Keratinocyte (primary cell): ENCODE measurements at regions not wholly inside any gene's neighbourhood (a gene's known extent, or its start where the extent isn't known, plus 50 kb on each side); places are given as distances from the start of the nearest gene placed in this dataset.

Source experiments
- DNase-seq: peaks from one replicate; pipeline ENCODE4 v3.0.0-alpha.2; 2011; ENCODE audit warnings: low read depth, missing footprints, low spot score
- FAIRE-seq: peaks from 2 replicates; lab custom pipeline; 2011; peaks lifted over from hg19 to GRCh38; lab: Jason Lieb, UNC
- H2AFZ ChIP-seq: 2 replicates; pipeline ENCODE4 v1.6.0; 2012; ENCODE audit warnings: low read length, control low read depth, inconsistent platforms; ENCODE audit not compliant: control insufficient read depth
- H3K27ac ChIP-seq: 2 replicates; pipeline ENCODE4 v1.5.1; 2011; ENCODE audit warnings: low read length; ENCODE audit not compliant: control insufficient read depth, insufficient read depth
- H3K27me3 ChIP-seq: 3 replicates; pipeline ENCODE4 v1.6.0; 2011; ENCODE audit warnings: low read length; ENCODE audit not compliant: control insufficient read depth, insufficient read depth; ENCODE audit errors: extremely low read depth
- H3K36me3 ChIP-seq, 2 experiments: 2 replicates in 1 of 2; 3 replicates in 1 of 2; pipeline ENCODE4 v1.5.1; 2011; ENCODE audit warnings: low read length in 2 of 2, mild to moderate bottlenecking in 1 of 2; ENCODE audit not compliant: control insufficient read depth in 2 of 2, insufficient read depth in 2 of 2; ENCODE audit errors: extremely low read depth in 1 of 2
- H3K4me1 ChIP-seq: 3 replicates; pipeline ENCODE4 v1.5.1; 2011; ENCODE audit warnings: low read length; ENCODE audit not compliant: control insufficient read depth, insufficient read depth; ENCODE audit errors: extremely low read depth
- H3K4me2 ChIP-seq: 3 replicates; pipeline ENCODE4 v1.6.0; 2011; ENCODE audit warnings: low read depth, low read length; ENCODE audit not compliant: control insufficient read depth, insufficient read depth; ENCODE audit errors: extremely low read depth
- H3K4me3 ChIP-seq, 3 experiments: fragments of 200-600 bp in 1 of 3; sonication (generic) in 1 of 3; 2 replicates in 2 of 3; 3 replicates in 1 of 3; pipeline ENCODE4 v1.5.1; 2011 to 2016; ENCODE audit warnings: low read length in 3 of 3, mild to moderate bottlenecking in 3 of 3, control low read depth in 2 of 3, inconsistent platforms in 1 of 3, low read depth in 1 of 3, mixed read lengths in 1 of 3, mixed run types in 1 of 3, moderate library complexity in 1 of 3; ENCODE audit not compliant: control insufficient read depth in 2 of 3, insufficient read depth in 2 of 3; ENCODE audit errors: extremely low read depth in 1 of 3
- H3K79me2 ChIP-seq: 2 replicates; pipeline ENCODE4 v1.6.0; 2012; ENCODE audit warnings: low read length; ENCODE audit not compliant: control insufficient read depth, insufficient read depth
- H3K9ac ChIP-seq: 3 replicates; pipeline ENCODE4 v1.6.0; 2011; ENCODE audit warnings: low read length; ENCODE audit not compliant: control insufficient read depth, insufficient read depth; ENCODE audit errors: extremely low read depth
- H3K9me1 ChIP-seq: 3 replicates; pipeline ENCODE4 v1.6.0; 2011; ENCODE audit warnings: low read length; ENCODE audit not compliant: control insufficient read depth, insufficient read depth; ENCODE audit errors: extremely low read depth
- H3K9me3 ChIP-seq: 2 replicates; pipeline ENCODE4 v1.5.1; 2012; ENCODE audit warnings: low read depth, low read length; ENCODE audit not compliant: control insufficient read depth
- H4K20me1 ChIP-seq: 3 replicates; pipeline ENCODE4 v1.6.0; 2011; ENCODE audit warnings: low read length; ENCODE audit not compliant: control insufficient read depth, insufficient read depth; ENCODE audit errors: extremely low read depth
- CTCF ChIP-seq, 3 experiments: IDR thresholded peaks in 1 of 3; conservative IDR thresholded peaks in 1 of 3; optimal IDR thresholded peaks in 1 of 3; 2 replicates in 2 of 3; 3 replicates in 1 of 3; pipeline versions ENCODE3 to v1.5.1; 2011; ENCODE audit warnings: low read length in 3 of 3, mild to moderate bottlenecking in 3 of 3, moderate library complexity in 2 of 3, control low read depth in 1 of 3, inconsistent platforms in 1 of 3; ENCODE audit not compliant: insufficient read depth in 2 of 3; ENCODE audit errors: extremely low read depth in 1 of 3
- EZH2 ChIP-seq: IDR thresholded peaks from one replicate; pipeline ENCODE4 v1.6.1; 2012; ENCODE audit warnings: inconsistent platforms, mild to moderate bottlenecking, low read length, moderate library complexity
- dilution Hi-C: fragments of 300-500 bp; cut with MboI; formaldehyde crosslinking; loops from one replicate; pipeline ENCODE4 v1.7.0; 2020; ENCODE audit warnings: low sequenced_read_pairs; ENCODE audit not compliant: extremely low pct_ligation_motif_present

DNA sequence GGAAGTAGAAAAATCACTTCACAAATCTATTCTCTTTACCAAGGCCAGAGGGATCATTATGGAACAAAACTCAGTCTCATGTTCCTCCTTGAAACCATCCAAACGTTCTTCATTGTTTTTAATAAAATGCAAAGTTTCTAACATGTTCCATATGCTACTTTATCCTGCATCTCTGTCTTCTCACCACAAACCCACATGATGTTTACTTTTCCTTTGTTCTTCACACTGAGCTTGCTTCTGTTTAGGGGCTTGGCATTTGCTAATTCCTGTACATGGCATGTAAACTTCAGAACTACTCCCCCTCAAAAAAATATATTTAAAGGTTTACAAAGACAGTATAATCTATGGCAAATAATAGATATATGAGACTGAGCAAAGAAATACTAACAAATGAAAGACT is 651.4 kb downstream of the OTOL1 start:
- TF ChIP-seq CTCF (optimal IDR thresholded peaks at IDR 0.05 in 1 of 3, IDR thresholded peaks at IDR 0.05 in 1 of 3, conservative IDR thresholded peaks at IDR 0.05 in 1 of 3; ENCODE audit: extremely low read depth in 1 of 3, insufficient read depth in 2 of 3, low read length in 3 of 3) (no peak), EZH2 (no peak)
- no peaks in the 10 kb centered on the region for H3K27me3 ChIP-seq
- FAIRE-seq (no peak), DNase-seq (no peak)
- no peaks in the 10 kb centered on the region for H3K9me1 ChIP-seq
- peaks cover 2% of the 10 kb centered on the region for H3K9me3 ChIP-seq
- no peak overlapping the region for H2AFZ ChIP-seq
- dilution Hi-C loops: no loop called here
- no peak overlapping the region for H3K4me3 ChIP-seq
- H3K4me1 ChIP-seq: no peaks in the 10 kb centered on the region
- H4K20me1 ChIP-seq: no peaks in the 10 kb centered on the region
- H3K9ac ChIP-seq: no peak overlapping the region
- no peak overlapping the region for H3K27ac ChIP-seq
- no peaks in the 10 kb centered on the region for H3K36me3 ChIP-seq
- H3K4me2 ChIP-seq: no peak overlapping the region
- H3K79me2 ChIP-seq: no peaks in the 10 kb centered on the region

DNA sequence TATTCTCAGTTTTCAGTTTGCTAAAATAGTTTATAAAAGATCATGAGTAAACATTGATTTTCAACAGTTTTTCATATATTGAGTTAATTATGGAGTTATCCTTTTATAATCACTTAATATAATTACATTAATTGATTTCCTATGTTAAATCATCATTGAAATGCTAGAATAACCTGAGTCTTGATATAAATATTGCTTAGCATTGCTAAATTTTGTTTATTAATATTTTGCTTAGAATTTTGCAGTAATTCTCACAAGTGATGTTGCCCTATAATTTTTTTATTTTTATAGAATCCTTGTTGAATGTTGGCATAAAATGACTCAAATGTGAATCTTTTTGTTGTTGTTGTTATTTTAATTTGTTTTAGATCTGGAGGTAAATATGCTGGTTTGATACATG is 654.2 kb downstream of the OTOL1 start:
- dilution Hi-C loops: no loop called here
- H3K9me3 ChIP-seq: peaks cover 2% of the 10 kb centered on the region
- H4K20me1 ChIP-seq: no peaks in the 10 kb centered on the region
- no peak for FAIRE-seq
- no peak overlapping the region for H3K4me2 ChIP-seq
- no peaks in the 10 kb centered on the region for H3K79me2 ChIP-seq
- H3K27ac ChIP-seq: no peak overlapping the region
- H3K4me3 ChIP-seq: no peak overlapping the region
- H3K36me3 ChIP-seq: no peaks in the 10 kb centered on the region
- H3K9ac ChIP-seq: no peak overlapping the region
- H3K4me1 ChIP-seq: no peaks in the 10 kb centered on the region
- no peaks in the 10 kb centered on the region for H3K27me3 ChIP-seq
- TF ChIP-seq CTCF (optimal IDR thresholded peaks at IDR 0.05 in 1 of 3, IDR thresholded peaks at IDR 0.05 in 1 of 3, conservative IDR thresholded peaks at IDR 0.05 in 1 of 3; ENCODE audit: extremely low read depth in 1 of 3, insufficient read depth in 2 of 3, low read length in 3 of 3): no peak
- TF ChIP-seq EZH2: no peak
- H3K9me1 ChIP-seq: no peaks in the 10 kb centered on the region
- no peak for DNase-seq
- H2AFZ ChIP-seq: no peak overlapping the region
